Prostate gland (tissue), 2 donors: ENCODE measurements at regions not wholly inside any gene's neighbourhood (a gene's known extent, or its start where the extent isn't known, plus 50 kb on each side); places are given as distances from the start of the nearest gene placed in this dataset.

ENCODE experiments used
- DNase-seq: peaks from one replicate; pipeline ENCODE4 v3.0.0-alpha.2; 2019; ENCODE audit warnings: low spot score
- H3K27ac ChIP-seq, 2 donors: fragments of 200-600 bp; sonication (generic); 2 replicates each; pipeline ENCODE4 v1.5.1; 2017 to 2019
- H3K27me3 ChIP-seq: fragments of 200-600 bp; sonication (generic); replicated peaks from 2 replicates; pipeline ENCODE4 v1.5.1; 2019; ENCODE audit not compliant: insufficient read depth
- H3K36me3 ChIP-seq, 2 donors: fragments of 200-600 bp; sonication (generic); 1 replicate in 1 of 2; 2 replicates in 1 of 2; pipeline versions ENCODE4 v1.5.1 to v1.8.1; 2017 to 2019
- H3K4me1 ChIP-seq: fragments of 200-600 bp; sonication (generic); replicated peaks from 2 replicates; pipeline ENCODE4 v1.5.1; 2019
- H3K4me3 ChIP-seq, 2 donors: fragments of 200-600 bp; sonication (generic); 2 replicates each; pipeline ENCODE4 v1.5.1; 2017 to 2019
- H3K9me3 ChIP-seq: fragments of 200-600 bp; sonication (generic); 2 replicates; pipeline ENCODE4 v1.5.1; 2017
- POLR2A ChIP-seq: fragments of 450-650 bp; IDR thresholded peaks from one replicate; pipeline ENCODE4 v1.6.1; 2016; ENCODE audit warnings: antibody characterized with exemption, mild to moderate bottlenecking
- POLR2AphosphoS5 ChIP-seq: sonication (generic); formaldehyde crosslinking; IDR thresholded peaks from one replicate; pipeline ENCODE4 v1.6.1; 2017; ENCODE audit warnings: antibody characterized with exemption
- WGBS: methylation state at CpG from one replicate; pipeline ENCODE4 v1.1.5; 2018; 5-methylcytosine and 5-hydroxymethylcytosine counted together
- intact Hi-C: fragments of 100-400 bp; cut with DNase I; formaldehyde crosslinking; loops from one replicate; pipeline ENCODE4 v1.14.2; 2022
- TF ChIP-seq, protein P1 (sequence below), 4 experiments: fragments of 200-600 bp in 2 of 4; fragments of 450-650 bp in 2 of 4; sonication (generic) in 2 of 4; IDR thresholded peaks; 1 replicate in 3 of 4; 2 replicates in 1 of 4; pipeline ENCODE4 v1.5.1; 2016 to 2019; ENCODE audit warnings: antibody characterized with exemption in 4 of 4, mild to moderate bottlenecking in 2 of 4, moderate library complexity in 2 of 4

DNA sequence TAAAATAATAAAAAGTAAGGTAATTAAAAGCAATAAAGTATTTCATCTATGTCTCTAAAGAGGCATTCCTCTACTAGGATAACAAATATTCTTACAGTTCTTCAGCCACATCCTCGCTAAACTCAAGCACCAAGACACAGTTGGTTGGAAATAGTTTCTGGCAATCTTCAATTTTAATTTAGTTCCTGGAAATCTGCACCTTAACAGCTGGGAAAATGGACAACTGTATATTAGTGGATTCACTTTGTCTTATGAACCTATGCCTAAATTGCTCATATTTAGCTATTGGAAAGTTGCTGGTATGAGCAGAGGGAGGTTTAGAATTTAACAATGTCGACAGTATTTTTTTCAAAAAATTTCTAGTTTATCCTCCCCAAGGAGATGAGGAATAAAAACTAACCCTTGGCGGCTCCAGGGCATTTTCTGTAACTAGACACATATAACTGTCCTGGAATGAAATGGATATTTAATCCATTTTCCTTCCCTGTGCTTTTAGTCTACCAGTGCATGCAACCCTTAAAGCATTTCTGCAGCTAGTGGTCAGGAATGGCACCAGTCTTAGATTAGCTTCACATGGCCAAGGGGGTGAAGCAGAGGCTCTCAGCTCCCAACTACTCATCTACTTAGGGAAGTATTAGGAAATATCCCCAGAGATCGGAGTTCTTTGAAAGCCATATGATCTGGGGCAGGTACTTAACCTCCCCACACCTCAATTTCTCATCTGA, 290.0 kb upstream of the THBS1 start:
- Histone ChIP-seq H3K4me1 (no peaks in the 10 kb centered on the region), H3K4me3 (no peak overlapping the region), H3K36me3 (no peaks in the 10 kb centered on the region), H3K9me3 (no peaks in the 10 kb centered on the region), H3K27me3 (no peaks in the 10 kb centered on the region), H3K27ac (no peak overlapping the region)
- WGBS = 95% methylated on average over 4 of the region's 4 CpGs
- DNase-seq = no peak
- intact Hi-C loops = no loop called here
- TF ChIP-seq, protein P1, sequence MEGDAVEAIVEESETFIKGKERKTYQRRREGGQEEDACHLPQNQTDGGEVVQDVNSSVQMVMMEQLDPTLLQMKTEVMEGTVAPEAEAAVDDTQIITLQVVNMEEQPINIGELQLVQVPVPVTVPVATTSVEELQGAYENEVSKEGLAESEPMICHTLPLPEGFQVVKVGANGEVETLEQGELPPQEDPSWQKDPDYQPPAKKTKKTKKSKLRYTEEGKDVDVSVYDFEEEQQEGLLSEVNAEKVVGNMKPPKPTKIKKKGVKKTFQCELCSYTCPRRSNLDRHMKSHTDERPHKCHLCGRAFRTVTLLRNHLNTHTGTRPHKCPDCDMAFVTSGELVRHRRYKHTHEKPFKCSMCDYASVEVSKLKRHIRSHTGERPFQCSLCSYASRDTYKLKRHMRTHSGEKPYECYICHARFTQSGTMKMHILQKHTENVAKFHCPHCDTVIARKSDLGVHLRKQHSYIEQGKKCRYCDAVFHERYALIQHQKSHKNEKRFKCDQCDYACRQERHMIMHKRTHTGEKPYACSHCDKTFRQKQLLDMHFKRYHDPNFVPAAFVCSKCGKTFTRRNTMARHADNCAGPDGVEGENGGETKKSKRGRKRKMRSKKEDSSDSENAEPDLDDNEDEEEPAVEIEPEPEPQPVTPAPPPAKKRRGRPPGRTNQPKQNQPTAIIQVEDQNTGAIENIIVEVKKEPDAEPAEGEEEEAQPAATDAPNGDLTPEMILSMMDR (IDR thresholded peaks at IDR 0.05) = no peak
- TF ChIP-seq POLR2A = no peak
- TF ChIP-seq POLR2AphosphoS5 = no peak

DNA sequence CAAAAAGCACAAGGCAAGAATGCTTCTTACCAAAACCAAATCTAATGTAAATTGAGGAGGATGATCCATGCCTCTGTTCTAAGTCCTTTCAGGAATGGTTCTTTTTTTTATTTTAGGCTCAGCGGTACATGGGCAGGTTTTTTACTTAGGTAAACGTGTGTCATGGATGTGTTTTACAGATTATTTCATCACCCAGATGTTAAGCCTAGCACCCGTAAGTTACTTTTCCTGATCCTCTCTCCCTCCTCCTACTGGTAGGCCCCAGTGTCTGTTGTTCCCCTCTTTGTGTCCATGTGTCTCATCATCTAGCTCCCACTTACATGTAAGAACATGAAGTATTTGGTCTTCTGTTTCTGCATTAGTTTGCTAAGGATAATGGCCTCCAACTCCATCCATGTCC, 289.2 kb upstream of the THBS1 start:
- H3K27ac ChIP-seq = no peak overlapping the region
- intact Hi-C loops = no loop called here
- no peak overlapping the region for H3K4me3 ChIP-seq
- H3K36me3 ChIP-seq = no peaks in the 10 kb centered on the region
- WGBS = 90% methylated on average over 3 of the region's 3 CpGs
- TF ChIP-seq, protein P1 (IDR thresholded peaks at IDR 0.05) = no peak
- TF ChIP-seq POLR2A (no peak), POLR2AphosphoS5 (no peak)
- no peaks in the 10 kb centered on the region for H3K4me1 ChIP-seq
- no peaks in the 10 kb centered on the region for H3K9me3 ChIP-seq
- no peak for DNase-seq
- no peaks in the 10 kb centered on the region for H3K27me3 ChIP-seq

DNA sequence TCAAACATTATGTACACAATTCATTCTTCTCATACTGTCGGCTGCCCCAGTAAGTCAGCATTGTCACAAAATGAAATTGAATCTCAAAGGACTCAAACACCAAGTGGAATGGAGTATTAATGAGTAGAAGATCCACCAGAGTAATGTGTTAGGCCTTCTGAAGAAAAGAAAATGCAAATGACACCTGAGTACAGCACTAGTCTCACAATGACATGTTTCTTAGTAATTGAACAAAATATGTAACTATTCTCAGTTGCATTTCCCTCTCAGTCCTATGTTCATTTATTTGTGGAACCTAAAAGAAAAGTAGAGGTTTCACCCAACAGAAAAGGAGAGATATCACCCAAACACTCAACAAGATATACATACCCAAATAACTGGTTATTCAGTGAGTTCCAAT, 283.9 kb upstream of the THBS1 start:
- Histone ChIP-seq H3K36me3 (no peaks in the 10 kb centered on the region), H3K9me3 (no peaks in the 10 kb centered on the region), H3K27ac (no peak overlapping the region), H3K4me3 (no peak overlapping the region), H3K4me1 (no peaks in the 10 kb centered on the region), H3K27me3 (no peaks in the 10 kb centered on the region)
- 90% methylated on average over 1 of the region's 1 CpG for WGBS
- TF ChIP-seq POLR2A (no peak), POLR2AphosphoS5 (no peak)
- TF ChIP-seq, protein P1 (IDR thresholded peaks at IDR 0.05) = no peak
- intact Hi-C loops = no loop called here
- DNase-seq = no peak

DNA sequence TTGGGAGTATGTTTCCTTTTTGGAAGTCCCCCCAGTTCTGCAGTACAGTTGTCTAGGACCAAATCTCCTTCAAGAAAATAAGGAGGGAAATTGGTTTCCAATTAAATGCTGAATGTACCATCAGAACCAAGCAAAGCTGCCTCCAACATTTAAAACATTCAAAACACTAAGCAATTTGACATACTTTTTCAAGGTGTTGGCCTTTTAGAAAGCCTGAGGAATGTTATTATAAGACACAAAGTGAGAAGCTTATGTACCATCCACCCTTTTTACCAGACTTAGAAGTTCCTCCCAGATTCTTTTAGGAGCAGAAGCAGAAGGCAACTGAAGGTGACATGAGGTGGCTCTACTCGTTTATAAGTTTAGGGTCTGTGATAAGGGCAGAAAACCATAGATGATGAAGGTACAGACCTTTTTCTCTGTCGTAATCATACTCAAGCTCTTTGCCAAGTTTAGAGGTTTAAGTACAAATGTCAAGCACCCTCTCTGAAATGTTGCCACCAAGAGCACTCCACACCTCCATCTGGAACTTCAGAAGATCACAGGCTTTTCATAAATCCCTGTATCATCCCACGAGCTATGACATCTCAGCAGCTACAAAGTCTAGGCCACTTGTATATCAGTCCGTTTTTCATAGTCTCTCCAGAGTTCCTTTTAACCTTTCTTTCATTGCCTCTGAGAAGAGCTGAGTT, 282.5 kb upstream of the THBS1 start:
- Histone ChIP-seq H3K9me3 (no peaks in the 10 kb centered on the region), H3K4me1 (no peaks in the 10 kb centered on the region), H3K36me3 (no peaks in the 10 kb centered on the region), H3K27me3 (no peaks in the 10 kb centered on the region), H3K4me3 (no peak overlapping the region), H3K27ac (no peak overlapping the region)
- TF ChIP-seq POLR2A (no peak), POLR2AphosphoS5 (no peak)
- TF ChIP-seq, protein P1 (IDR thresholded peaks at IDR 0.05) = no peak
- intact Hi-C loops = no loop called here
- 88% methylated on average over 4 of the region's 4 CpGs for WGBS
- DNase-seq = no peak
